ENCODE measurements at regions not wholly inside any gene's neighbourhood (a gene's known extent, or its start where the extent isn't known, plus 50 kb on each side); places are given as distances from the start of the nearest gene placed in this dataset.

- DNase-seq (ENCODE audit: insufficient read length, low spot score) (no peak), FAIRE-seq (no peak)
- TF ChIP-seq CTCF (IDR thresholded peaks at IDR 0.05; ENCODE audit: insufficient read depth, missing control alignments), result no peak
Observed at GRCh38 chr12:132400011-132400641, 70.7 kb upstream of the GALNT9 start.

- no peak for TF ChIP-seq CTCF (IDR thresholded peaks at IDR 0.05; ENCODE audit: insufficient read depth, missing control alignments)
- FAIRE-seq (no peak), DNase-seq (ENCODE audit: insufficient read length, low spot score) (no peak)
Observed at GRCh38 chr12:132399092-132400010, 70.0 kb upstream of the GALNT9 start.

GRCh38 chr12:132398386-132398991, 69.1 kb upstream of the GALNT9 start:
- no peak for TF ChIP-seq CTCF (IDR thresholded peaks at IDR 0.05; ENCODE audit: insufficient read depth, missing control alignments)
- FAIRE-seq (no peak), DNase-seq (ENCODE audit: insufficient read length, low spot score) (no peak)

- FAIRE-seq (no peak), DNase-seq (ENCODE audit: insufficient read length, low spot score) (no peak)
- TF ChIP-seq CTCF (IDR thresholded peaks at IDR 0.05; ENCODE audit: insufficient read depth, missing control alignments), result no peak
Observed at GRCh38 chr12:132397934-132398385, 68.6 kb upstream of the GALNT9 start.

GRCh38 chr12:132397152-132397933, 68.0 kb upstream of the GALNT9 start:
- no peak for DNase-seq (ENCODE audit: insufficient read length, low spot score)
- FAIRE-seq, result no peak
- no peak for TF ChIP-seq CTCF (IDR thresholded peaks at IDR 0.05; ENCODE audit: insufficient read depth, missing control alignments)

- no peak for TF ChIP-seq CTCF (IDR thresholded peaks at IDR 0.05; ENCODE audit: insufficient read depth, missing control alignments)
- FAIRE-seq, result no peak
Observed at GRCh38 chr12:132396657-132397056, 67.3 kb upstream of the GALNT9 start.

More at GRCh38 chr12:132396657-132397056, 67.3 kb upstream of the GALNT9 start:
- no peak for DNase-seq (ENCODE audit: insufficient read length, low spot score)

Measured in D721Med (cell line).